ENCODE measurements at regions not wholly inside any gene's neighbourhood (a gene's known extent, or its start where the extent isn't known, plus 50 kb on each side); places are given as distances from the start of the nearest gene placed in this dataset.
A peak's percentile ranks its signal among the peaks of the same experiment; 100 is the strongest.
"Not testable (repeated sequence)": the region's sequence is repeated elsewhere in the genome, so short reads cannot be mapped to it uniquely, and the experiment has no call there.

GRCh38 chrX:40863671-40864070 lies 128.3 kb upstream of the MED14 start:
- Histone ChIP-seq H3K27me3 (no peaks in the 10 kb centered on the region), H3K4me3 (no peak overlapping the region), H3K4me1 (peaks cover 0 to 18% (median 0%) of the 10 kb centered on the region in 3 donors), H3K27ac (no peak overlapping the region), H3K36me3 (no peaks in the 10 kb centered on the region), H3K9me3 (no peaks in the 10 kb centered on the region)
- no peak for ATAC-seq
- TF ChIP-seq POLR2A (IDR thresholded peaks at IDR 0.05) (no peak), EP300 (IDR thresholded peaks at IDR 0.05) (no peak), CTCF (IDR thresholded peaks at IDR 0.05) (no peak), POLR2AphosphoS5 (IDR thresholded peaks at IDR 0.05) (no peak)
- 75 to 100% methylated on average over 1 of the region's 1 CpG for WGBS, 2 donors (ENCODE audit: low coverage in 1 of 2)

DNA sequence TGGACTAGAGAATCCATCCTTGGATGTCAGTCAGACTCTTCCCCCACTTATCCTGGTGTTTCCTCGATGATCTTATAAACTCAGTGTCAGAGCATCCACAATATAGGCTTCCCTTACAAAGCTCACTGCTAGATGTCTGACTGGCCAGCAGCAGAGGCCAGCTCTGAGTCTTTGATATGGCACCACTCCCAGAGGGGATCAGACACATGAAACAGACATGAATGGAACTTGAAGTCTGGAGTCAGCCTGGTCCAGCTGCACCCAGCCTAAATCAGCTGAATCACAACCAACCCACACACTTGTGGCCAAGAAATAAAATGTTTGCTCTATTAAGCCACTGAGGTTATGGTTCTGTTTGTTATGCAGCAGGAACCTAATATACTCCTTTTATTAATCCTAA lies 129.6 kb upstream of the MED14 start:
- no CpG with 5 or more reads among the region's 1 CpG for WGBS, 2 donors (ENCODE audit: low coverage in 1 of 2)
- Histone ChIP-seq H3K9me3 (no peaks in the 10 kb centered on the region), H3K27ac (no peak overlapping the region), H3K36me3 (no peaks in the 10 kb centered on the region), H3K4me3 (no peak overlapping the region), H3K4me1 (peaks cover 0 to 18% (median 0%) of the 10 kb centered on the region in 3 donors), H3K27me3 (no peaks in the 10 kb centered on the region)
- no peak for ATAC-seq
- no peak for TF ChIP-seq CTCF (IDR thresholded peaks at IDR 0.05)
- no peak for TF ChIP-seq POLR2A (IDR thresholded peaks at IDR 0.05)
- no peak for TF ChIP-seq EP300 (IDR thresholded peaks at IDR 0.05)
- TF ChIP-seq POLR2AphosphoS5 (IDR thresholded peaks at IDR 0.05) = no peak

DNA sequence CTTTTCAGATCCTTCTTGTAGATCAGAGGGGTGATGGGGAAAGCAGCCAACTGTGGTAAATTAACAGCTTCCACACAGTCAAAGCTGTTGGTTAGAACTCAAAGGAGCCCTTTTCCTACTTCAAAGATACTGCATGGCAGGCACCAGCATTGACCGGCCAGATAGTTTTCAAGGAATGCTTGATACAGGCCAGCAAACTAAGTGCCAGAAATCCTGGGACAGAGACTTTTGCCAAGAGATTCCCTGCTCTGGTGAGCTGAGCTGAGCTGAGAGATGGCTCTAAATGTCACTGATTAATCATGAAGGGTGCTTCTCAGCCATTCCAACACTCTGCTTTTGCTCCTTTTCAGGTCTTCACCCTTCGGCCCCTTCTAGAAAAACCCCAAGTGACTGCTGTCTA lies 131.6 kb upstream of the MED14 start:
- peak; percentile 76 for ATAC-seq

DNA sequence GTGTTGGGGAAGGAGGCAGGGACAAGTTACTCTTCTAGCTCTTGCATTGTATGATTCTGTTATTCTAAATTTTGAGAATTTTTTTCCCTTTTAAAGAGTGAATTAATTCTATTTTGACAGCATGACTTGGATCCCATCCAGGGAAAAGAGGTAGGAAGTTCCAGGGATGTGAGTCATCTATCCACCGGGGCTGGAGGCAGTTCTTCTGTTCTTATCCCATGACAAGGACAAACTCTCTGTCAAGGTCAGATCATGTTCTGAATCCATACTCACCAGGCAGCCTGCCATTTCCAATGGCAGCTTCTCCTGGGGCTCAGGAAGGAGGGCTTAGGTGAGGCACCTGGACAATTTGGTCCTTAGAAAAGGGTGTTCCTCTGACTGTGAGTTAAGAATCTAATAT lies 132.0 kb upstream of the MED14 start:
- peak; percentile 62 for ATAC-seq
- TF ChIP-seq POLR2AphosphoS5 (IDR thresholded peaks at IDR 0.05) = no peak
- TF ChIP-seq POLR2A (IDR thresholded peaks at IDR 0.05) = no peak
- TF ChIP-seq EP300 (IDR thresholded peaks at IDR 0.05) = no peak
- TF ChIP-seq CTCF (IDR thresholded peaks at IDR 0.05) = no peak
- Histone ChIP-seq H3K36me3 (no peaks in the 10 kb centered on the region), H3K9me3 (no peaks in the 10 kb centered on the region), H3K4me1 (peaks cover 0 to 18% (median 0%) of the 10 kb centered on the region in 3 donors), H3K27ac (peak overlapping the region; percentile 47 to 76 (median 66)), H3K4me3 (no peak overlapping the region), H3K27me3 (no peaks in the 10 kb centered on the region)
- WGBS, 2 donors (ENCODE audit: low coverage in 1 of 2) = 13% methylated on average over 1 of the region's 1 CpG; no CpG with 5 or more reads in 1 of the 2 donors

More for the DNA sequence above, 131.6 kb upstream of the MED14 start:
- Histone ChIP-seq H3K4me1 (peaks cover 0 to 18% (median 0%) of the 10 kb centered on the region in 3 donors), H3K36me3 (no peaks in the 10 kb centered on the region), H3K4me3 (no peak overlapping the region), H3K9me3 (no peaks in the 10 kb centered on the region), H3K27me3 (no peaks in the 10 kb centered on the region), H3K27ac (peak overlapping the region; percentile 43 to 76 (median 66))
- WGBS, 2 donors (ENCODE audit: low coverage in 1 of 2) = 0 to 39% methylated on average over 1 to 2 of the region's 2 CpGs
- TF ChIP-seq CTCF (IDR thresholded peaks at IDR 0.05) (no peak), POLR2AphosphoS5 (IDR thresholded peaks at IDR 0.05) (no peak), EP300 (IDR thresholded peaks at IDR 0.05) (no peak)

DNA sequence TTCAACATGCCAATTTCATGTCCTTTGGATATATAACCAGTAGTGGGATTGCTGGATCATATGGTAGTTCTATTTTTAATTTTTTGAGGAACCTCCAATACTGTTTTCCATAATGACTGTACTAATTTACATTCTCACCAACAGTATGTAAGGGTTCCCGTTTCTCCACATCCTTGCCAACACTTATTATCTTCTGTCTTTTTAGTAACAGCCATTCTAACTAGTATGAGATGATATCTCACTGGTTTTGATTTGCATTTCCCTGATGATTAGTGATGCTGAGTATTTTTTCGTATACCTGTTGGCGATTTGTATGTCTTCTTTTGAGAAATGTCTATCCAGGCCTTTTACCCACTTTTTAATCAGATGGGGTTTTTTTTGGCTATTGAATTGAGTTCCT lies 133.5 kb upstream of the MED14 start:
- no peak for ATAC-seq
- no peaks in the 10 kb centered on the region for H3K9me3 ChIP-seq
- no peak for TF ChIP-seq POLR2A (IDR thresholded peaks at IDR 0.05)
- no peak for TF ChIP-seq CTCF (IDR thresholded peaks at IDR 0.05)
- TF ChIP-seq POLR2AphosphoS5 (IDR thresholded peaks at IDR 0.05) = no peak
- no peak overlapping the region for H3K27ac ChIP-seq
- peaks cover 0 to 18% (median 0%) of the 10 kb centered on the region in 3 donors for H3K4me1 ChIP-seq
- 91 to 94% methylated on average over 2 to 3 of the region's 3 CpGs for WGBS, 2 donors (ENCODE audit: low coverage in 1 of 2)
- no peaks in the 10 kb centered on the region for H3K36me3 ChIP-seq
- H3K4me3 ChIP-seq = no peak overlapping the region
- H3K27me3 ChIP-seq = no peaks in the 10 kb centered on the region

DNA sequence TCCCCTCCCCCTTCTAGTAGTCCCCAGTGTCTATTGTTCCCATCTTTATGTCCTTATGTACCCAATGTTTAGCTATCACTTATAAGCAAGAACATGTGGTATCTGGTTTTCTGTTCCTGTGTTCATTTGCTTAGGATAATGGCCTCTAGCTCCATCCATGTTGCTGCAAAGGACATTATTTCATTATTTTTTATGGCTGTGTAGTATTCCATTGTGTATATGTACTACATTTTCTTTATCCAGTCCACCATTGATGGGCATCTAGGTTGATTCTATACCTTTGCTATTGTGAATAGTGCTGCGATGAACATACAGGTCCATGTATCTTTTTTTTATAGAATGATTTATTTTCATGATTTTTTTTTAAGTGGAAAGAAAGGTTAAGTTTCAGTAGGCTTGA lies 135.6 kb upstream of the MED14 start:
- not testable (repeated sequence) for ATAC-seq, H3K36me3 ChIP-seq, H3K9me3 ChIP-seq, H3K27me3 ChIP-seq, H3K27ac ChIP-seq, H3K4me3 ChIP-seq
- 100% methylated on average over 1 of the region's 1 CpG for WGBS, 2 donors (ENCODE audit: low coverage in 1 of 2)
- H3K4me1 ChIP-seq = peaks cover 0 to 17% (median 0%) of the 10 kb centered on the region in 3 donors

Measured in gastroesophageal sphincter (tissue), 4 donors.